OCI-LY3 (cell line): ENCODE measurements at regions not wholly inside any gene's neighbourhood (a gene's known extent, or its start where the extent isn't known, plus 50 kb on each side); places are given as distances from the start of the nearest gene placed in this dataset.
"Not testable (repeated sequence)": the region's sequence is repeated elsewhere in the genome, so short reads cannot be mapped to it uniquely, and the experiment has no call there.

ENCODE experiments used
- EZH2phosphoT487 ChIP-seq: fragments of 200-600 bp; shearing (Covaris generic); IDR thresholded peaks from 2 replicates; pipeline ENCODE4 v1.6.1; 2018; ENCODE audit warnings: antibody characterized with exemption, mixed run types, low read depth
- TF ChIP-seq, protein P1 (sequence below): fragments of 200-600, 300-600 bp; sonication (generic); IDR thresholded peaks from 2 replicates; pipeline ENCODE4 v1.5.1; 2014; ENCODE audit warnings: antibody characterized with exemption, low read length, low read depth

DNA sequence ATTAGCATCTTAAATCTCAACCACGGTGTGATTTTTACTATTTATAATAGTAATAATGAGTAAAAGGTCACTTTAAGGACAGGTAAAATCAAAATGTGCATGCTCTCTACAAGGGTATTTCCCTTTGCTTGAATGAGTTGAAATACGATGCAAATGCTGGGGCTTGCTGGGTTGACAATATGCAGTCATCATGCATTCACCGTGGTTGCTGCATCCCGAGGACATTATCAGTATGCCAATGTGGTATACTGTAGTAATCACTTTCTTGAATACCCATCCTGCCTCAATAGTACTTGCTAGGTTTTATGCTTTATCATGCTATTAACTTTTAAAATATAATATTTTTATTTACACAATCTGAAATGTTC lies 637.9 kb downstream of the COL12A1 start:
- TF ChIP-seq, protein P1, sequence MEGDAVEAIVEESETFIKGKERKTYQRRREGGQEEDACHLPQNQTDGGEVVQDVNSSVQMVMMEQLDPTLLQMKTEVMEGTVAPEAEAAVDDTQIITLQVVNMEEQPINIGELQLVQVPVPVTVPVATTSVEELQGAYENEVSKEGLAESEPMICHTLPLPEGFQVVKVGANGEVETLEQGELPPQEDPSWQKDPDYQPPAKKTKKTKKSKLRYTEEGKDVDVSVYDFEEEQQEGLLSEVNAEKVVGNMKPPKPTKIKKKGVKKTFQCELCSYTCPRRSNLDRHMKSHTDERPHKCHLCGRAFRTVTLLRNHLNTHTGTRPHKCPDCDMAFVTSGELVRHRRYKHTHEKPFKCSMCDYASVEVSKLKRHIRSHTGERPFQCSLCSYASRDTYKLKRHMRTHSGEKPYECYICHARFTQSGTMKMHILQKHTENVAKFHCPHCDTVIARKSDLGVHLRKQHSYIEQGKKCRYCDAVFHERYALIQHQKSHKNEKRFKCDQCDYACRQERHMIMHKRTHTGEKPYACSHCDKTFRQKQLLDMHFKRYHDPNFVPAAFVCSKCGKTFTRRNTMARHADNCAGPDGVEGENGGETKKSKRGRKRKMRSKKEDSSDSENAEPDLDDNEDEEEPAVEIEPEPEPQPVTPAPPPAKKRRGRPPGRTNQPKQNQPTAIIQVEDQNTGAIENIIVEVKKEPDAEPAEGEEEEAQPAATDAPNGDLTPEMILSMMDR: not testable (repeated sequence)
- TF ChIP-seq EZH2phosphoT487: not testable (repeated sequence)
